Coronary artery (tissue), 2 donors: ENCODE measurements at regions not wholly inside any gene's neighbourhood (a gene's known extent, or its start where the extent isn't known, plus 50 kb on each side); places are given as distances from the start of the nearest gene placed in this dataset.

Experiments used
- DNase-seq: peaks from one replicate; pipeline ENCODE4 v3.0.0-alpha.2; 2017; ENCODE audit warnings: low spot score
- H3K27ac ChIP-seq, 2 donors: fragments of 200-600 bp; sonication (generic); one replicate each; pipeline ENCODE4 v1.5.1; 2016 to 2019
- H3K4me3 ChIP-seq: fragments of 200-600 bp; sonication (generic); 2 replicates; pipeline ENCODE4 v1.5.1; 2016; ENCODE audit warnings: mild to moderate bottlenecking, moderate library complexity
- TF ChIP-seq, protein P1 (sequence below): fragments of 200-600 bp; sonication (generic); IDR thresholded peaks from one replicate; pipeline ENCODE4 v1.5.1; 2019; ENCODE audit warnings: antibody characterized with exemption

DNA sequence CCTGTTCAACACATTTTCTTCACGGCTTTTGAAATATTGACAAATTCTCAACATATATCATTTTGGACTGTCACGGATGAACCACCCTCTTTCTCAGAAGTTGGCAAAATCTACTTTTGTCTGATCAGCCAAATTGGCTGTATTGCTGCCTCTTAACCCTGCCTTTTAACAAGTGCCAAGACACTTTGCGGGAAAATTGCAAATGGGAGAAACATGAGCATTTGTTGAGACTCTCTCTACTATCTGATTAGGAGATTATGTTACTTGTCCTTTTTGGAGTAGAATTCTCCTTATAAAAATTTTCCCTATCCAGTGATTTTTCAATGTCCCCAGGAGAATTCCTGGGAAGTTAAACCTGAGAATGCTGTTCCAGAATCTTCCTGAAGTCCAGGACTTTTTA is 256.2 kb upstream of the ZSWIM2 start:
- no peak for DNase-seq
- Histone ChIP-seq H3K4me3 (no peak overlapping the region), H3K27ac (no peak overlapping the region)
- TF ChIP-seq, protein P1, sequence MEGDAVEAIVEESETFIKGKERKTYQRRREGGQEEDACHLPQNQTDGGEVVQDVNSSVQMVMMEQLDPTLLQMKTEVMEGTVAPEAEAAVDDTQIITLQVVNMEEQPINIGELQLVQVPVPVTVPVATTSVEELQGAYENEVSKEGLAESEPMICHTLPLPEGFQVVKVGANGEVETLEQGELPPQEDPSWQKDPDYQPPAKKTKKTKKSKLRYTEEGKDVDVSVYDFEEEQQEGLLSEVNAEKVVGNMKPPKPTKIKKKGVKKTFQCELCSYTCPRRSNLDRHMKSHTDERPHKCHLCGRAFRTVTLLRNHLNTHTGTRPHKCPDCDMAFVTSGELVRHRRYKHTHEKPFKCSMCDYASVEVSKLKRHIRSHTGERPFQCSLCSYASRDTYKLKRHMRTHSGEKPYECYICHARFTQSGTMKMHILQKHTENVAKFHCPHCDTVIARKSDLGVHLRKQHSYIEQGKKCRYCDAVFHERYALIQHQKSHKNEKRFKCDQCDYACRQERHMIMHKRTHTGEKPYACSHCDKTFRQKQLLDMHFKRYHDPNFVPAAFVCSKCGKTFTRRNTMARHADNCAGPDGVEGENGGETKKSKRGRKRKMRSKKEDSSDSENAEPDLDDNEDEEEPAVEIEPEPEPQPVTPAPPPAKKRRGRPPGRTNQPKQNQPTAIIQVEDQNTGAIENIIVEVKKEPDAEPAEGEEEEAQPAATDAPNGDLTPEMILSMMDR, result no peak

DNA sequence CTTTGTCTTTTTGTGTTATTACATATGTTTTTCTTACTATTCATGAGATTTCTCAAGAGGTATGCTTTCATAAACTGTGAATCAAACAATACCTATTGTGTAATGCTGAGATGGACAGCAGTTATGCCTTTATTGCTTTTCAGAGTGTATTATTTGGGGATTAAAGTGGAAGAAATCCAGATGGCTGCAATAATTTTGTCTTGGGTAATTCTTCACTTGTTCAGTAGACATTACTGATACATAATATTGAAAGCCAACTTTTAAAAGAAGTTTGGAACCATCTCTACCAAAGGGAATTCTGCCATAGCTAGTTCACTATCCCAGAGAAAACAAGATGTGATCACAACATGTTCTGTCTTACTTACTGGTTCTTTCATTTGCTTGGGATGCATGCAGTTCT is 253.4 kb upstream of the ZSWIM2 start:
- Histone ChIP-seq H3K4me3 (no peak overlapping the region), H3K27ac (no peak overlapping the region)
- DNase-seq, result no peak
- TF ChIP-seq, protein P1, result no peak

DNA sequence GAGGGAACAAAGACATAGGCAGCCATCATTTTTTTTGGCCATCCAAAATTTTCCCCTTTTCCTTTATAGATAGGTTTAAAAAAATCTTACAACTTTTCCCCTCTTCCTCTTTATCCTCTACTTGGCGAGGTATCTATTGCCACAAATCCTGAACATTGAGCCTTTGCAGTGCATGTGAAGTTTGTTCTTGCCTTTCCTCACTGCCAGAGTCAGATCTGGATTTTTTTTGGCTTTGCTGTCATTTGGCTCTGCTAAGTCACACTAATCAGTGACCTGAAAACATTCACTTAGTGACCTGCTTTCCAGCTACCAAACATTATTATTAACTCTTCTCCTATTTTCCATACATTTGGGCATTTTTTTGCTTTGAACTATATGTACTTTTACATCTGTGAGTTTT is 249.2 kb upstream of the ZSWIM2 start:
- Histone ChIP-seq H3K4me3 (no peak overlapping the region), H3K27ac (no peak overlapping the region)
- TF ChIP-seq, protein P1, result no peak
- DNase-seq, result no peak

DNA sequence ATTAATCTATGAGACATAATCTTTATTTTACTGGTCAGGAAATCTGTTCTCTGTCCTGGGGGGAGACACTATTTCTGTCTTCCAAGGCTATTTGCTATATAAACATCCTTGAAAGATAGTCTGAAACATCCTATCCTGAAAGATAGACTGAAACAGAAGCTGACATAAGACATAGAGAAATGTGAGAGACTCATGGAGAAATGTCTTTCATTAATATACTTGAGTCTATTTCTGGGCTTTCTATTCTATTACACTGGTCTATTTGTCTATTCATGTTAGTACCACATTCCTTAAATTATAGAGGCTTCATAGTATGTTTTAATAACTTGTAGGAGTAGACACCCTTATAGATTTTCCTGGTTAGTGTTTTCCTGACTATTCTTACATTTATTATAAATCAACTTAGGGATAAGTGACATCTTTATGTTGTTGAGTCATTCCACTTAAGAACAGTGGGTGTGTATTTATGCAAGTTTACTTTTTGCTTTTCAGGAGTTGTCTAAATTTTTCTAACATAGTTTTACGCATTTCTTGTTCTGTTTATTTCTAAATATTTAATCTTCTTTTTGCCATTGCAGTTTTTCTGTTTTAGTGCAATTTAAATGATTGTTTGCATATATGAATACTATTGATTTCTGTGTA is 244.9 kb upstream of the ZSWIM2 start:
- Histone ChIP-seq H3K4me3 (no peak overlapping the region), H3K27ac (no peak overlapping the region)
- TF ChIP-seq, protein P1, result no peak
- DNase-seq, result no peak

DNA sequence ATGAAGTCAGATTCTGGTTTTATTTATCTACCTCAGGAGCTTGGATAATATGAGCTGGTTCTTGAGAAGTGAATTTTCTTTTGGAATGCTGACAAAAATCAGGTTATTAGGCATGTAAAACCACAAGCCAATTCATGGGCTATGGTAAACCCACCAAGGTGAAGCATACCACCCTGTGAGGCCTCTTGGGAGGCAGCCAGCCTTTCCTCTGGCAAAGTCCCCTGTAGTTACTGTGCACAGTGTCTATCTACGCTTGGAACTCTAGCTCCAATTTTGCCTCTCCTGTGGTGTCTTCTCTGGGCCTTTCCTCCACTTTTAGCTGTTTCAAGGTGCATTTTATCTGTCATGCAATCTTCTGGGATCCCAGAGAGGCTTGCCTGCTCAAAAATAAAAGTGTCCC is 242.7 kb upstream of the ZSWIM2 start:
- Histone ChIP-seq H3K4me3 (no peak overlapping the region), H3K27ac (no peak overlapping the region)
- TF ChIP-seq, protein P1, result no peak
- DNase-seq, result no peak

DNA sequence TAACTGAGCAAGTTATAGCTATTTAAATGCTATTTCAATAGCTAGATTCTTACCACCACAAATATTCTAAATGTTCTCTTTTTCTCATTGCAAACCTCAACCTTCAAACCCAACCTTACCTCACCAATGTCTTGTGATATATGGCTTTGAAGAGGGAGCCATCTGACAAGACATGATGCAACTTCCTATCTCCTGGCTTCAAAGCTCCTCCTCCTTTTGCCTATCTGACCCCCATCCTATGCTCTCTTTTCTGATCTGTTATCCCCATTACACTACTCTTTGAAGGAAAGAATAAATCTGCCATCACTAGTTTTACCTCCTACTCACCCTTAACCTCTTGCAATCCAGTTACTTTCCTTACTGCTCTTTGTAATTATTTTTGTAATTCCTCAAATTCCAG is 235.6 kb upstream of the ZSWIM2 start:
- H3K27ac ChIP-seq, result no peak overlapping the region
- TF ChIP-seq, protein P1, result no peak
- no peak overlapping the region for H3K4me3 ChIP-seq
- DNase-seq, result no peak

DNA sequence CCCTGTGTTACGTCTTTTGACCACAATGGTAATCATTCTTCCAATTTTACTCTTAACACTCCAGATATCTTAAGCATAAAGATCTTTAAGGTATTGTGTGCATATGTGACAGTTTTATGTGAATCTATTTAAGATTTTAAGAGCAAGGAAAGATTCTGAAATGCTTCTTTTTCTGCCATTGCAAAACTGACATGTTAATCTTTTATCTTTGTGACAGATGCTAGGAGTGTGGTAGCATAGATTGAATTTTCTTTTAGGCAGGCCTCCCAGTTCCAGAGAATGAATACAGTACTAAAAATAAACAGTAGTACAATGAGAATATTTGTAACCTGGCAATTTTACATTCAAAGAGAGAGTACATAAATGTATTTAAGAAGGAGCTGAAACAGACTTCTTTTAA is 232.5 kb upstream of the ZSWIM2 start:
- no peak for DNase-seq
- H3K4me3 ChIP-seq, result no peak overlapping the region
- H3K27ac ChIP-seq, result no peak overlapping the region
- TF ChIP-seq, protein P1, result no peak
